HG02970 (cell line): ENCODE measurements at regions not wholly inside any gene's neighbourhood (a gene's known extent, or its start where the extent isn't known, plus 50 kb on each side); places are given as distances from the start of the nearest gene placed in this dataset.

Experiments
- ATAC-seq: cut with Tn5 transposase; IDR thresholded peaks from one replicate; pipeline ENCODE4 v1.9.1; 2021; ENCODE audit warnings: mild to moderate bottlenecking, moderate library complexity, moderate number of reproducible peaks; ENCODE audit not compliant: unreplicated experiment, low FRiP score

GRCh38 chr16:31700530-31701388 lies 172.8 kb upstream of the ZNF267 start:
- ATAC-seq: peak; percentile 80

- no peak for ATAC-seq
Measured at GRCh38 chr16:31701734-31702133, 171.9 kb upstream of the ZNF267 start.

GRCh38 chr16:31702796-31703195 lies 170.8 kb upstream of the ZNF267 start:
- ATAC-seq: no peak

GRCh38 chr16:31703526-31704128 lies 170.0 kb upstream of the ZNF267 start:
- no peak for ATAC-seq

GRCh38 chr16:31704138-31704537 lies 169.5 kb upstream of the ZNF267 start:
- no peak for ATAC-seq

- no peak for ATAC-seq
Measured at GRCh38 chr16:31705371-31705770, 168.2 kb upstream of the ZNF267 start.

- no peak for ATAC-seq
Measured at GRCh38 chr16:31706318-31706717, 167.3 kb upstream of the ZNF267 start.

- no peak for ATAC-seq
Measured at GRCh38 chr16:31706925-31707324, 166.7 kb upstream of the ZNF267 start.

GRCh38 chr16:31707743-31708335 lies 165.8 kb upstream of the ZNF267 start:
- ATAC-seq: no peak

GRCh38 chr16:31708348-31708747 lies 165.3 kb upstream of the ZNF267 start:
- no peak for ATAC-seq

- no peak for ATAC-seq
Measured at GRCh38 chr16:31709181-31709580, 164.4 kb upstream of the ZNF267 start.

- no peak for ATAC-seq
Measured at GRCh38 chr16:31710134-31710533, 163.5 kb upstream of the ZNF267 start.

- no peak for ATAC-seq
Measured at GRCh38 chr16:31710880-31711279, 162.7 kb upstream of the ZNF267 start.

- ATAC-seq: no peak
Measured at GRCh38 chr16:31711344-31711845, 162.2 kb upstream of the ZNF267 start.

GRCh38 chr16:31712064-31712540 lies 161.5 kb upstream of the ZNF267 start:
- no peak for ATAC-seq

- ATAC-seq: peak; percentile 87
Measured at GRCh38 chr16:31713071-31713944, 160.3 kb upstream of the ZNF267 start.

GRCh38 chr16:31713945-31714902 lies 159.4 kb upstream of the ZNF267 start:
- ATAC-seq: no peak

GRCh38 chr16:31714903-31715504 lies 158.6 kb upstream of the ZNF267 start:
- ATAC-seq: no peak

- ATAC-seq: no peak
Measured at GRCh38 chr16:31715915-31716314, 157.7 kb upstream of the ZNF267 start.
